GM19328 (cell line): ENCODE measurements at regions not wholly inside any gene's neighbourhood (a gene's known extent, or its start where the extent isn't known, plus 50 kb on each side); places are given as distances from the start of the nearest gene placed in this dataset.
"Not testable (repeated sequence)": the region's sequence is repeated elsewhere in the genome, so short reads cannot be mapped to it uniquely, and the experiment has no call there.

ENCODE experiments used
- ATAC-seq: cut with Tn5 transposase; IDR thresholded peaks from one replicate; pipeline ENCODE4 v1.9.1; 2021; ENCODE audit warnings: mild to moderate bottlenecking, moderate library complexity; ENCODE audit not compliant: unreplicated experiment

DNA sequence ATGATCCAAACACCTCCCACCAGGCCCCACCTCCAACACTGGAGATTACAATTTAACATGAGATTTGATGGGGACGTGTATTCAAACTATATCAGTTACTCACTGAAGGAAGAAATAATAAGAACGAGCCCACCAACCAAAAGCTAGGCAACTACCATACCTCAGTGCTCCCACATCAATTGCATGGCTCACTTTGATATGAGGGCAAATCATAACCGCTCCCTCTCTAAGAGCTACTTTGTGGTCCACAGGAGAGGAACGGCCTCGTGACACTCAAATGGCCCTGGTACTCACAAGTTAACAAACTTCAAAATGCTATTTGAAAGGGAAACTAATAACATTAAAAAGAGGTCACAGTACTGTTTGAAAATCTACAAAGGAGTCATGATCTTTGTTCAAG is 170.7 kb upstream of the SLC7A11 start:
- no peak for ATAC-seq

DNA sequence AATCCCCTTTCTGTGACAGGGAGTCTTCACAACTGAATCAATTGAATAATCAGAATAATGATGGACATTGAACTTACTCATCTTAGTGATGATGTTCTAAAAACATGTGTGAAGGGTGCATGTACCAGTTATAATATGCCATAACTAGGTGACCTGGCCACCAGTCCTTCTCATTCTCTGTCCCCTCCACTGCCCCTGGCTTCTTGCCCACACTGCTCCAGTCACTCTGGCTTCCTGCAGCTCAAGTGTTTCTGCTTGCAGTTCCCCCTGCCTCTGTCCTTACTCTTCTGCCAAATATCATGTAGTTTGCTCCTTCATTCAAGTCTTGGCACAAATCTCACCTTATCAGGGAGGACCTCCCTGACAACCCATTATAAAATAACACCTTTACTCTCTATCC is 168.1 kb upstream of the SLC7A11 start:
- no peak for ATAC-seq

DNA sequence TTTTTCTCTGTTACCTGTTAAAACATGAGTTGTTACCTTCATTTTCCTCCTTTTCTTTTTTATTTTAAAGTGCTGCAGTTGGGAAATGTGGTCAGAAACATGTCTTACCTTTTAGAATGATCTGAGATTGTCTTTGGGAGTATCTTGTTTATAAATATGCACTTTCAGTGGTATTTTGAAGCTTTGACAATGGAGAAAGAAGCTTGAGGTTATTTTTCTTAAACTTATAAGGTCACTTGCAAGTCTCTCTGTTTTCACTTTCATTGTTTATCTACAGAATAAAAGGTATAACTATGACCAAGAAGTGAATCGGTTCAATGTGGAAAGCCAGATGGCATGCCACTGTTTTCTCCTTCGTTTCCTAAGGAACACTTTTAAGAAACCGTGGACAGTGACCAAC is 167.5 kb upstream of the SLC7A11 start:
- ATAC-seq = peak; percentile 33

DNA sequence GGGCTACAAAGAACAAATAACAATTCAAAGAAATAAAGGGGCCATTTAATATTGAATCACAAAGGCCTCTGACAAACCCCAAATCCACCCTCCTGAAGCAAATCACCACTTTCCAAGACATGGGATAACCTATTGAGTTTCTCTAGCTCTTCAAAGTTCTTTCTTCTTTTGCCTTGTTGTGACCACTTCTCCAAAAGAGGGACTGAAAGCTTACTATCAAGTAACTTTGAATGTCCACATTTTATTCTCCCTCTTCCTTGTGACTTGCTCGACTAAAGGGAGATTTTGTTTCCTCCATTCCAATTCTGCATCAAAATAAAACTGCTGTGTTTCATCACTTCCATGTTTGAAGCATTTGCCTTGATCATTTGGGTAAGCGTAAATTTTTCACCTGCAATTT is 166.6 kb upstream of the SLC7A11 start:
- ATAC-seq = no peak

DNA sequence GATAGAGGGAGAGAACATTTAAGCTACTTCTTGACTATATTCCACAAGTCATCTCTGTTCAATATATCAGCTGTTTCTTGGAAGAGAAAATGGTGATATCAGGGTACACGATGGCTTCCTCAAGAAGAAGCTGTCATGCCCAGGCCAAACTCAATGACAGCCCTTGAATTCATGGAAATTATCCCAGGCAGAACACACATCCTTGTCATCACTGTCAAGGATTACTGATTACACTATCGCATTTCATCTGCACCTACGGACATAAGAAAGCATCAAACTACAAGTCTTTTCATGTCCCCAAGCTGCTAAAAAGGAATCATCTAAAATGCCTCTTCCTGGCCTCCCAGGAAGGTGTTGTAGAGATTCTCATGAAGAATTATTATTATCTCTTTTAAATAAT is 165.2 kb upstream of the SLC7A11 start:
- ATAC-seq = no peak

DNA sequence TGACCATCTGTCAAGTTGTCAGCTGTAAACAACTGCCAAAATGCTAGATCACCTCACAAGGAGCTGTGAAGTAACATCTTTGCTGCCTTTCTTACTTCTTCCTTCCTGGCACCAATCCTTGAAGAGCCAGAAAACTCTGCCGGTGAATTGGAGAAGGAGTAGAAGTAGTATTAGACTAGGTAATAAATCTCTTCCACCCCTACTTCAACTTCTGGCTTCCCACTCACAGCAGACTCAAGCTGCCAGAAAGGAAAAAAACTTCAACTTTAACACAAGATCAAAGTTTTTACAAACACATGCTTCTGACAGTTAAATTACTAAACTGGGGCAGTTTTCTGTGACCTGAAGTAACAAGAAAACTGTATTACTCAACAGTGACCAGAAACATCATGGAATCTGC is 164.7 kb upstream of the SLC7A11 start:
- no peak for ATAC-seq

DNA sequence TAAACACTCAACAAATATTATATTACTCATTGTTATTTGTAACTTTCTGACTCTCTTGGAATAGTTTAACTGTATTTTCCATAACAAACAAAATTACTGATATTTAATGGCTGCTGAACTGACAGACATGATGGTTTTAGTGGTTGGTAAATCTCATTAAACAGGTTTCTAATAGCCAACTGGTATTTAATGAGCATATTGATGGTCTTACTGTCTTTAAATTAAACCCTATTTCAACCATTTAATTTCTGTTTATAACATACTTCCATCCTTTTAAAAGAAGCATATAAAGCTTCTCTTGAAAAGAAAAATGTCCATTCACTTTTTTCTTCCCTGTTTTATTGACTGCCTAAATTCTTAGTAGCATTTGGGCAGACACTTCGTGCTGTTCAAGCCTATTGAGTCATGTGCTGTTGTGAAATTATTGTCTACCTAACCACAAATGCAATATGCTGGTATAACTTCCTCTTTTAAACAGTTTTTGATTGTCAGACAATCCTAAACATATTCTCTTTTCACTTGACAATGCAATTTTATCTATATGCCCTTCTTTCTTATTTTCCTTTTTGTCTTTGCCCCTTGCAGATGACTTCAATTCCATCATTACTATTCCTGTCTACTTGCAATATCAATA is 163.9 kb upstream of the SLC7A11 start:
- peak; percentile 65 for ATAC-seq

DNA sequence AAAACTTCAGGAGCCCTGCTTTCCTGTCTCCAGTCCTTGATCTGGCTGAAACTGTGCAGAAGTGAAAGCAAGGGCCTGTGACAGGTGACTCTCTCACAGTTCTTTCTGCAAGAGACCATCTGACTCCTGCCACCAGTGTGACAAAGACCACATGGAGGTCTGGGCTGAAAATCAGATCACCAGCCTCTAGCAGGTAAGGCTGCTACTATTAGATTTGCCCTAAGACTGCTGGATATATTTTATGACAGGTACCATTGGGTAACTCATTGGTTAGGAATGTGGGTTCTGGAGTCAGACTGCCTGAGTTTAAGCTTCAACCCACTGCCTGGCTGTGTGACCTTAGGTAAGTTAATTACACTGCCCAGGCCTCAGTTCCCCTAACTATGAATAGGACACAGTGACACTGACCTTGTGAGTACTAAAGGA is 163.3 kb upstream of the SLC7A11 start:
- ATAC-seq = peak; percentile 67

DNA sequence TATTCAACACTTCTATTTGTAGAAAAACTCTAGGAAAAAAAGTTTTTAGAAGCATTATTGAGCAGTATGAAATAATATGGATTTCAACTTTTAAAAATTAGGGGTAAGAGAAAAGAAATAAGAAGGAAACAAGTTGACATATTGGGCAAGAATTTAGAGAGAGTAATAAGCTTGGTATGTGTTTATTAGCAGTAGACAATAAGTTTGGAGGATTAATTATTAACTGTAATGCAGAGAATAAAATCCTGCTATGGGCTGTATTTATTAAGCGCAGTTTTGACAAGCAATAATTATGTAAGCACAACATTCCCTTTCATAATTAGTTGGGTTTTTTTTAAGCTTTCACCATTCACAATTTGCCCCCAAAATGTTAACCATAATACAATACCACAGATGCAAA is 162.7 kb upstream of the SLC7A11 start:
- ATAC-seq = no peak

DNA sequence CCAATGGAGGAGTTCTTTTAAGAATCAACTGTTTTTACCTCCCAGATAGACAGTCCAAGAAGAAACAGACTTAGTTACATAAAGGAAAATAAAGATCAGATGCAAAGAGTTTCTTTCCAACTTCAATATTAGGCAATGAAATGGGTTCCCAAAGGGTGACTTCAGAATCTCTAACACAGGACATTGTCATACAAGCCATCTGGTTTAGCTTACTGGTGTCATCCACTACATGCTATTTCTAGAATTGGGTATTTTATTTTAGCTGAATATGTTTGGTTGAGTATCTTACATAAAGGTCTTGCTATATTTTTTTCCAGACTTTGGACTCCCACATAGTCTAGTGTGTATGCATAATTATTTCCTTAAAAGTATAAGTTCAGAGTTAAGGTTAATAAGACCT is 162.1 kb upstream of the SLC7A11 start:
- ATAC-seq = no peak

DNA sequence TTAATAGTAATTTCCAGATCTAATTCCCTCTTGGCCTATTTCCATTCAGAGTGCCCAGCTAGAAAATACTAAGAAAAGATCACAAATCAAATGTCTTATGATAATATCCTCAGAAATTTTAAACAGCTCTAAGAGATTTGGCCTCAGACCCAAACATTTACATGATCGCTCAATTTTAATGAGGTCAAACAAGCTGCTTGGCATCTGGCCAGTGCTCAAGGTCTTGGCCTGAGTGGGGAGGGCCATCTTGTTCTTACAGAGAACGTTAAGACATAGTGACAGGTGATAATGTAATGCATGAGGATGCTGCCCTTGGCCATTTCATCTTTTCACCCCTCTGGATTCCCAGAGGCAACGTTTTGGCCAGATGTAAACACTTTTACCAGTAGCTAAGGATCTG is 159.2 kb upstream of the SLC7A11 start:
- no peak for ATAC-seq

DNA sequence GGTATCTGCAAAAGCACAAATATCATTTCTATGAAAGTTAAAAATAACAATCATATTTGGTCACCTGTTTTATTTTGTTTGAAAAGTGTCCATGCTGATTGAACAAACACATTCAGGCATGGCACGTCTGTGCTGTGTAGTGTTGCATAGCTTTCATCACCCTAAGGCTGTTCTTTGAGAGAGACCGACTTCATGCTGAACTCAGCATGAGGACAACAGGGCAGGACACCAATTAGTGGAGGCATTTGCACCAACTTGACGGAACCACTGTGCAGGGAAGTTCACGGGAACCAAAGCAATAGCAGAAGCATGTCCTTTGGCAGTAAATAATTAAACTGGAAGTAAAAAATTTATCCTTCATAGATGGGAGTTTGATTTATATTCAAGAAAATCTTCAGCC is 158.4 kb upstream of the SLC7A11 start:
- no peak for ATAC-seq

DNA sequence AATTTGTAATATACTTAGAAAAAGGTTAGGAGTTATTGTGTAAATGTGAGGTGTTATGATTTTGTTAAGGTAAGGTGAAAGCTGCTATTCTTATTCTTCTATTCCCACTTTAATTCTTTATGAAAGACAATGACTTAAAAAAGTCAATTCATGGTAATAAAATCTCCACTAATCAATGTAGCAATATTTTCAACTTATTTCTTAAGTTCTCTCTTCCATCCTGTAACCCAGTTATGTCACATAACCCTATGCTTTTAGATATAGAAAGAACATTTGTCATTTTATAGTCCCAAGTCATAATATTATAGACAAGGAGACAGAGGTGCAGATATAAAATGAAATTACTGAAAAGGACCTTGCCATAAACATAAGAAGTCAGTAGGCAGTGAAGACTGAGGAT is 157.9 kb upstream of the SLC7A11 start:
- no peak for ATAC-seq

DNA sequence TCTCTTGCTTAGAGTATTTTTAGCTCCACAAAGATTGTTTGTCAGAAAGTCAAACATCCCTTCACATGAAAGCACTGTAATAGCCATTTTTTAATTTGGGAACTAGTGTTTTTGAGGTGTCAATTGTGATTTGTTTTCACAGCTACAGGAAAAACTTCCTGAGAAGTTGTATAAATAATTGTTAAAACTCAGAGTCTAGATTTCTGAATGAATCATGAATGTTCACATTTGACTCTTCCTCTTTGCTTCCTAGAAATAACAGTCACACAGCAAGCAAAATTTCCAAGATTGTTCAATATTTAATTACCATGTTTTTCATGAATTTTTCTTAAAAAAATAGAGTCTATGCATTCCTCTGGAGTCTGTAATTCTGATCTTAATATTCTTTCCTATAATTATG is 156.9 kb upstream of the SLC7A11 start:
- ATAC-seq = no peak

DNA sequence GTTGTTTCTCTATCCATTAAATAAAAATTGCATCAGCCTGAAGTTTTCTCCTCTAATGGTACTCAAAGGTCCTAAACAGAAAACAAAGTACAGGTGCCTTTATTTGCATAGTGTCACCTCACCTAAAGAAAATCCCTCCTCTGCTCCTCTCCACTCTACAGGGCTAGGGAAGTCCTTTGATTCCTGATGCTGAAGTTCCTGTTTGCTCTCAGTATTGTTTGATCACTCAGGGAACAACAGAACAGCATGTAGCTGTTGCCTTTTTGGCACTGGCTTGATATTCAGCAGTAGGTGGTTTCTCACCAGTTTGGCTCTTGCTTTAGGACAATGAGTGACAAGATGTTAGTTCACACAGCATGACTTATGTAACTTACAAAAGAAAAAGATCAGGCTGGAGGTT is 156.2 kb upstream of the SLC7A11 start:
- no peak for ATAC-seq

DNA sequence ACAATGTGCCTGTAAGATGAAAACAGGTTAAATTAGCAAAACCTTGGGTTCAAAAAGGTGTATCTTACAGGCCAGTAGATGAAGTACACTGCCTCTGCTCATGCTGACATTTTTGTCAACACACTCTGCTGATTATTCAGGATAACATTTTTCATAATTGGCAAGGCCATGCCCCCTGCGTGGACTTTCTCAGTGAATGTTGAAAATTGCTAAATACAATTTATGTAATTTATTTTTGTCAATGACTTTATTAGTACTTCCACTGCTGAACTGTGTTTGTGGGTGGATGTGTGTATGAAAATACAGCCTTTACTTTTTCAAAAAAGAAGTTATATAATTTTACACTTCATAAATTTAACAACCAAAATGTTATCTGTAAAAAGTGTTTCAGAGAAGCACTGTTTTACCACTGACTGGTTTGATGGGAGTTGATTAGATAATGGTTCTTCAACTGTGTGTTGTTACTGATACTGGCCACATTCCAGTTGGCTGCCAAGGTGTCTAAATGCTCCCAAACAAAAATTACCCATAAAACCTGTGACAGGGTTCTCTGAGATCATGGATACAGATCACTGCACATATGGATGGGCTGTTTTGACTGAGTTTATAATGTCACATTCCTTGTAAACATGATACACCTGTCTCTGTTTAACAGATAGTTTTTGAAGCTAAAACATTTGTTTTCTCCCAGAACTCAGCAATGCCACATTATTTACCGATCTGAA is 151.9 kb upstream of the SLC7A11 start:
- no peak for ATAC-seq

DNA sequence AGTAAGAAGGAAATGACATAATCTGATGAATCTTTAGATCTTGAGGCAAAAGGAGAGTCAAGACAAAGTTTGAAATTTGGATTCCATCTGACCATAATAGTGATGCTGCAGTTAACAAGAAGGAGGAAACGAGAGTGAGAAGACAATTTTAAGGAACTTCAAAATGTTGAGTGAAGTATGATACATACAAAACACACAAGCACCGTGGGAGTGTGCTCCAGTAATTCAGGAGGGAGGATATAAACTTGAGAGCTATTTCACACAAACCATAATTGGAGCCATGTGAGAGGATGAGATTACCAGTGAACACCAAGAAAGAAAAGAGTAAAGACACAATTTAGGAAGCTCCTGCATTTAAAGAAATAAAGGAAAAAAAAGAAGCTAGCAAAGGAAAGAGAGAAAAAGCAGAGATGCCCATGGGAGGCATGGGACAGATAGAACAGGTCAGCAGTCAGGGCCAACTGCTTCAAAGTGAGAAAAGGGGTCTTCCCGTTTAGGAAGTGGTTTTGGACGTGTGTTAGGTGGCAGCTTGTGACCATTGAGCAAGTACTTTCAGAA is 150.7 kb upstream of the SLC7A11 start:
- ATAC-seq = peak; percentile 59

DNA sequence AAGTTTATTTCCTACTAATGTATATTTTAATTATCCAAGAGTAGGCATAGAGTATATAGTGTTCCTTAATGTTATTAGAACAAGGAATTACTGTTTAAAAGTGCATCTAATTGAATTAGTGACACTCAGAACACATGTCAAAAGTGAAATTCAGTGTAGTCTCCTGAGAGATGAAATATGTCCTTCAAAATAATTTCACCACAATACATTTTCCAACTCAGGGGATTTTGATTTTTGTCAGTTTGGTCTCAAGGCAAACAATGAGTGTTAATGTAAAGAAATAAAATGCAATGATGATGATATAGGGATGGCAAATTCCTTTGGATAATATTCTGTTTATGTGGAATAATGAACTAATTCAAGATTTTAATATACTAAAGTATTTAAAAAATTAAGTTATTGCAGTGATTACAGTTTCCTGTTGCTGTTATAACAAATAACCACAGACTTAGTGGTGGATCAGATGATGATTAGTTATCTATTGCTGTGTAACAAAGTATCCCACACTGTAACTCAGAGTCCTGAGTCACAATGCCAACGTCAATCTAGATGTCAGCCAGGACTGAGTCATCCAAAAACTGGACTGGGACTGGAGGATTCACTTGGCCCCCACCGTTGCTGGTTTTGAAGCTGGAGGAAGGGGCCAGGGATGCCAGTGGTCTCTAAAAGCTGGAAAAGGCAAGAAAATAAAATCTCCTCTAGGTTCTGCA is 148.0 kb upstream of the SLC7A11 start:
- ATAC-seq = no peak

DNA sequence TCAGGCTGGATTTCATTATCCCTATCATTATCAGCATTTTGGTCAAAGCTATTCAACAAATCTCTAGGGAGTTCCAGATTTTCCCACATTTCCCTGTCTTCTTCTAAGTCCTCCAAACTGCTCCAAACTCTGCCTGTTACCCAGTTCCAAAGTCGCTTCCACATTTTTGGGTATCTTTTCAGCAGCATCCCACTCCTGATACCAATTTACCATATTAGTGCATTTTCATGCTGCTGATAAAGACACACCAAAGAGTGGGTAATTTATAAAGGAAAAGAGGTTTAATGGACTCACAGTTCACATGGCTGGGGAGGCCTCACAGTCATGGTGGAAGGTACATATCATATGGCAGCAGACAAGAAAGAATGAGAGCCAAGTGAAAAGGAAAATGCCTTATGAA is 132.8 kb upstream of the SLC7A11 start:
- no peak for ATAC-seq

DNA sequence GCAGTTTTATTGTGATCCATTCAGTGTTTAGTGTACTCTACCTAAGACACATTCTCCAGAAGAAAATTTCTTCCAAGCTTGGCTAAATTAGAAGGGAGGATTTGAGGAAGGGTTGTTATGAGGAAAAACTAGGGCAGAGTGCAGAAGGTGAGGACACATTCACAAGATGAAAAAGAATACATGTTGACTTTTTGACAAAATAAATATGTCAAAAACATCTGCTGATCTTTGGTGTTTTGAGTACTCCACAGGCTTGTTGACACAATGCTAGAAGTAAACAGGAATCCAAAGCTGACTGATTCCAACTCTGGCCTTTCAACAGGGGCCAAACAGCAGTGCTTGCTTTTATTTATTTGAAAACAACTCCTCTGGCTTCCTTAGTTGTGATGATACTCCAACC is 125.8 kb upstream of the SLC7A11 start:
- ATAC-seq = no peak

DNA sequence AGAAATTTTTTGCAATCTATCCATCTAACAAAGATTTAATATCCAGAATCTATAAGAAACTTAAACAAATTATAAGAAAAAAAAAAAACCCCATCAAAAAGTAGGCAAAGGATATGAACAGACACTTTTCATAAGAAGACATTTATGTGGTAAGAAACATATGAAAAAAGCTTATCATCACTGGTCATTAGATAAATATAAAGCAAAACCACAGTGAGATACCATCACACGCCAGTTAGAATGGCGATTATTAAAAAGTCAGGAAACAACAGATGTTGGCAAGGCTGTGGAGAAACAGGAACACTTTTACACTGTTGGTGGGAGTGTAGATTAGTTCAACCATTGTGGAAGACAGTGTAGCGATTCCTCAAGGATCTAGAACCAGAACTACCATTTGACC is 110.3 kb upstream of the SLC7A11 start:
- not testable (repeated sequence) for ATAC-seq

DNA sequence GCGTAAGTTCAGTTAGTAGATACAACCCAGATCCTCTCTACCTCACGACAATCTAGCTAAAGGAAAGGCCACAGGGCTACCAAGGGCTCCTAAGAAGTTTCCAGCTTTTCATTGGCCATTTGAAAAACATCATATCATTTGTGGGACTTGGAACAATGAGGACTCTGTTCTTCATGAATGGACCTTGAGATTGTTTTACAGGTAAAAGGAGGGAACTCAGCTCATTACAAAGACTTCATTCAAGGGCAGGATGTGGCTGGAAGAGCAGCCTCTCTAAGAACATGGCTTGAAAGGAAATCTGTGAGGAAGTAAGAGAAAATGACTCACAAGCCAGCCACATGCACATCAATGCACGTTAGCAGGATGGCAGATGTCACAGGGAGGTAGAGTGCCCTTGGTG is 105.9 kb upstream of the SLC7A11 start:
- ATAC-seq = no peak
